Lower leg skin (tissue), 4 donors: ENCODE measurements at regions not wholly inside any gene's neighbourhood (a gene's known extent, or its start where the extent isn't known, plus 50 kb on each side); places are given as distances from the start of the nearest gene placed in this dataset.
"Not testable (repeated sequence)": the region's sequence is repeated elsewhere in the genome, so short reads cannot be mapped to it uniquely, and the experiment has no call there.

ENCODE experiments used
- DNase-seq, 2 donors: peaks; one replicate each; pipeline ENCODE4 v3.0.0-alpha.2; 2019; ENCODE audit warnings: low spot score in 2 of 2
- H3K4me3 ChIP-seq: fragments of 200-600 bp; sonication (generic); 2 replicates; pipeline ENCODE4 v1.5.1; 2017; ENCODE audit warnings: mild to moderate bottlenecking, low read depth; ENCODE audit not compliant: poor library complexity, severe bottlenecking
- CTCF ChIP-seq, 3 donors: fragments of 450-650 bp; IDR thresholded peaks; one replicate each; pipeline ENCODE4 v1.5.1; 2016; ENCODE audit warnings: antibody characterized with exemption in 3 of 3, mild to moderate bottlenecking in 3 of 3, moderate library complexity in 2 of 3
- POLR2A ChIP-seq, 2 donors: fragments of 450-650 bp; IDR thresholded peaks; one replicate each; pipeline ENCODE4 v1.6.1; 2016 to 2017; ENCODE audit warnings: antibody characterized with exemption in 2 of 2, mild to moderate bottlenecking in 1 of 2, moderate library complexity in 1 of 2
- WGBS, 2 donors: methylation state at CpG; one replicate each; pipeline ENCODE4 v1.1.5; 2018; 5-methylcytosine and 5-hydroxymethylcytosine counted together
- intact Hi-C: fragments of 100-400 bp; cut with DNase I; formaldehyde crosslinking; loops from one replicate; pipeline ENCODE4 v1.15.0; 2023; ENCODE audit warnings: low total_unique reads

- 49 to 54% methylated on average over 2 of the region's 2 CpGs for WGBS, 2 donors
- no peak overlapping the region for H3K4me3 ChIP-seq
- no peak for TF ChIP-seq POLR2A (IDR thresholded peaks at IDR 0.05)
- no peak for TF ChIP-seq CTCF (IDR thresholded peaks at IDR 0.05)
- no peak for DNase-seq
- intact Hi-C loops = no loop called here
Measured at GRCh38 chr10:21355591-21356011, 169.9 kb downstream of the SKIDA1 start.

- WGBS, 2 donors = 56 to 60% methylated on average over 1 of the region's 1 CpG
- no peak overlapping the region for H3K4me3 ChIP-seq
- TF ChIP-seq CTCF (IDR thresholded peaks at IDR 0.05) (no peak), POLR2A (IDR thresholded peaks at IDR 0.05) (no peak)
- no peak for DNase-seq
- intact Hi-C loops = no loop called here
Measured at GRCh38 chr10:21352886-21353285, 172.6 kb downstream of the SKIDA1 start.

GRCh38 chr10:21351594-21351993 lies 173.9 kb downstream of the SKIDA1 start:
- WGBS, 2 donors = 57 to 74% methylated on average over 2 of the region's 2 CpGs
- H3K4me3 ChIP-seq, intact Hi-C loops, DNase-seq: not testable (repeated sequence)

- DNase-seq = no peak
- TF ChIP-seq POLR2A (IDR thresholded peaks at IDR 0.05) = no peak
- no peak for TF ChIP-seq CTCF (IDR thresholded peaks at IDR 0.05)
- WGBS, 2 donors = 57 to 58% methylated on average over 3 of the region's 3 CpGs
- H3K4me3 ChIP-seq = no peak overlapping the region
- intact Hi-C loops = no loop called here
Measured at GRCh38 chr10:21349912-21350286, 175.6 kb downstream of the SKIDA1 start.

GRCh38 chr10:21347785-21348170 lies 177.7 kb downstream of the SKIDA1 start:
- no peak for TF ChIP-seq POLR2A (IDR thresholded peaks at IDR 0.05)
- no peak for TF ChIP-seq CTCF (IDR thresholded peaks at IDR 0.05)
- WGBS, 2 donors = 94 to 95% methylated on average over 2 of the region's 2 CpGs
- no peak for DNase-seq
- intact Hi-C loops = no loop called here
- no peak overlapping the region for H3K4me3 ChIP-seq

GRCh38 chr10:21347043-21347784 lies 178.3 kb downstream of the SKIDA1 start:
- intact Hi-C loops = no loop called here
- TF ChIP-seq POLR2A (IDR thresholded peaks at IDR 0.05) = no peak
- no peak for TF ChIP-seq CTCF (IDR thresholded peaks at IDR 0.05)
- WGBS, 2 donors = 75 to 92% methylated on average over 7 of the region's 7 CpGs
- H3K4me3 ChIP-seq = no peak overlapping the region
- no peak for DNase-seq
